KOPT-K1 (cell line): ENCODE measurements at regions not wholly inside any gene's neighbourhood (a gene's known extent, or its start where the extent isn't known, plus 50 kb on each side); places are given as distances from the start of the nearest gene placed in this dataset.

Experiments used
- H3K27ac ChIP-seq: fragments of 200-600 bp; sonication (generic); 2 replicates; pipeline ENCODE4 v1.5.1; 2016; ENCODE audit warnings: antibody characterized with exemption, mild to moderate bottlenecking, low read depth, low read length; ENCODE audit not compliant: poor library complexity, severe bottlenecking
- H3K36me3 ChIP-seq: fragments of 200-600 bp; sonication (generic); 2 replicates; pipeline ENCODE4 v1.5.1; 2017; ENCODE audit warnings: antibody characterized with exemption, mild to moderate bottlenecking, low read length, moderate library complexity; ENCODE audit not compliant: insufficient read depth
- H3K9me3 ChIP-seq: fragments of 200-600 bp; sonication (generic); 2 replicates; pipeline ENCODE4 v1.5.1; 2017; ENCODE audit warnings: antibody characterized with exemption, low read length, mild to moderate bottlenecking; ENCODE audit not compliant: insufficient read depth, poor library complexity, severe bottlenecking

DNA sequence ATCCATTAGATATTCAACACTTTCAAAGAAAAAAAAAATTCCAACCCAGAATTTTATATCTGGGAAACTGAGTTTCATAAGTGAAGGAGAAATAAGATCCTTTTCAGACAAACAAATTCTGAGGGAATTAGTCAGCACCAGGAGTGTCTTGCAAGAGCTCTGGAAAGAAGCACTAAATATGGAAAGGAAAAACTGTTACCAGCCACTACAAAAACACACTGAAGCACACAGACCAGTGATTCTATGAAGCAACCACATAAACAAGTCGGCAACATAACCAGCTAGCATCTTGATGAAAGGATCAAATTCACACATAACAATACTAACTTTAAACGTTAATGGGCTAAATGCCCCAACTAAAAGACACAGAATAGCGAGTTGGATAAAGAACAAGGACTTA is 368.4 kb upstream of the MIR17HG start:
- Histone ChIP-seq H3K27ac (no peak overlapping the region), H3K36me3 (no peaks in the 10 kb centered on the region), H3K9me3 (no peaks in the 10 kb centered on the region)

DNA sequence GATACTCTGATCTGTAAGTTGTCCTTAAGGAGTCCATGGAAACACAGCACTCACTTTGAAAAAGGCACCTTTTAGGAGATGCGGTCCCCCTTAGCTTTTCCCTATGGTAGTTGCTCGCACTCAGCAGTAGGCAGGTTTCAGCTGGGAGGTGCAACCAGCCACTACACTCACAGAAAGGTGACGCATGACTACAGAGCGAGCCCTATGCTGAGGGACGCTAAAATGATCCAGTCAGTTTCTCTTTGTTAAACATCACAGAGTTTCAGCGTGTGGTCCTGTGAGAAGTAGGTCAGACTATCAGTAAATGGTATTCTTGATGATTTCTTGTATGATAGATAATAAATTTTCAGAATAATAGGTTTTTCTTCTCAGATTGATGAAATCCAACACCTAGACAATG is 362.7 kb upstream of the MIR17HG start:
- H3K27ac ChIP-seq, result no peak overlapping the region
- H3K36me3 ChIP-seq, result no peaks in the 10 kb centered on the region
- no peaks in the 10 kb centered on the region for H3K9me3 ChIP-seq

DNA sequence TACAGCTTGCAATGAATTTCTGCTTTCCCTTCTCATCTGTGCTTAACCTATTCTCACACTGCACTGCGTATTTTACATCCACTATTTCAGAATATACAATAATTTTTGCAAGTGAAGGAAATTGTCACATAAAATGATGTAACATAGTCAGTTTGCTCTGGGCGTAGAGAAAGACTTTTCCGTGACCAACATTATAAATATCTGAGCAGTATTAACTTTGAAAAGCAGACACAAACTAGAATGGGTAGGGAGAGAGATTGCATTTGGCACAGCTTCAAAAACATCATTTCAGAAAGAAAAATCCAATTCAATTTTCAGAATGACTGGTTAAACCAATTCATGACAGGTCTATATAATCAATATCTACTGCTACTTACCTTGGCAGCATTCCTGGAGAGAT is 352.5 kb upstream of the MIR17HG start:
- Histone ChIP-seq H3K27ac (no peak overlapping the region), H3K36me3 (no peaks in the 10 kb centered on the region), H3K9me3 (no peaks in the 10 kb centered on the region)

GRCh38 chr13:90995614-90996013 is 351.9 kb upstream of the MIR17HG start:
- no peaks in the 10 kb centered on the region for H3K9me3 ChIP-seq
- no peaks in the 10 kb centered on the region for H3K36me3 ChIP-seq
- H3K27ac ChIP-seq, result no peak overlapping the region

- H3K36me3 ChIP-seq, result no peaks in the 10 kb centered on the region
- no peak overlapping the region for H3K27ac ChIP-seq
- no peaks in the 10 kb centered on the region for H3K9me3 ChIP-seq
Observed at GRCh38 chr13:90997951-90998350, 349.5 kb upstream of the MIR17HG start.

DNA sequence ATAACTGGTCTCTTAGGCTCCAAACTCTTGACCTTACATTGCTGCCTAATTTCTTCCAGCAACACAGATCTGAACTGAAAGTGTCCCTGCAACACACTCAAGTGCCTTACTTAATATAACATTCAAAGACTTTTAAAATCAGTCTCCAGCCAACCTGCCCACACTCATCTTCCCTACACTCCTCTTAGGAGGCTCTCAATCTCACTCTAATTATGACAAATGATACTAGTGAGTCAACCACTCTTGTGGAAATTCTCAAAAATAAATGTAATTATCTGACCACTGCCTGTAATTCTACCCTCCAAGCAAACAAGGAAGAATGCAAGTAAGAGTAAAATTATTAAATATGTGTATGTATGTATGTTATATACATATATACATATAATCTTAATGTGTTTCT is 348.1 kb upstream of the MIR17HG start:
- H3K9me3 ChIP-seq, result no peaks in the 10 kb centered on the region
- H3K36me3 ChIP-seq, result no peaks in the 10 kb centered on the region
- no peak overlapping the region for H3K27ac ChIP-seq

DNA sequence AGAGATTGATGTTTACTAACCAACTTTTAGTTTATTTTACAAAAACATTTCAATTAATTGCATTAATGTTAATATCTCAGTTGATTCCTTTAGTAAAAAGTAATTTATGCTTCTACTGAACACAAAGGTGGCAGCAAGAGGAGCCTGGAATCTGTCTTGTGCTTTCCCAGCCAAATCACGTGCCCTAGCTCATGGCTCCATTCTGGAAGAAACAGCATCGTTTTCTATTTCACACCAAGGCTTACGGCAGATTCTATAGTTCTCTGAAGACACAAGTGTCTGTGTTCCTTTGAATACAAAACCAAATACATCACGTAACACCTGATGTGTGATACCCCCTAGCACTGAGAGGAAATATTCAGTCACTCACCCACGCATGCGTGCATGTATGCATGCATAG is 346.1 kb upstream of the MIR17HG start:
- Histone ChIP-seq H3K27ac (no peak overlapping the region), H3K9me3 (no peaks in the 10 kb centered on the region), H3K36me3 (no peaks in the 10 kb centered on the region)

GRCh38 chr13:91014696-91015095 is 332.8 kb upstream of the MIR17HG start:
- H3K36me3 ChIP-seq, result no peaks in the 10 kb centered on the region
- no peak overlapping the region for H3K27ac ChIP-seq
- no peaks in the 10 kb centered on the region for H3K9me3 ChIP-seq

- H3K36me3 ChIP-seq, result no peaks in the 10 kb centered on the region
- H3K27ac ChIP-seq, result no peak overlapping the region
- H3K9me3 ChIP-seq, result no peaks in the 10 kb centered on the region
Observed at GRCh38 chr13:91017031-91017668, 330.3 kb upstream of the MIR17HG start.

DNA sequence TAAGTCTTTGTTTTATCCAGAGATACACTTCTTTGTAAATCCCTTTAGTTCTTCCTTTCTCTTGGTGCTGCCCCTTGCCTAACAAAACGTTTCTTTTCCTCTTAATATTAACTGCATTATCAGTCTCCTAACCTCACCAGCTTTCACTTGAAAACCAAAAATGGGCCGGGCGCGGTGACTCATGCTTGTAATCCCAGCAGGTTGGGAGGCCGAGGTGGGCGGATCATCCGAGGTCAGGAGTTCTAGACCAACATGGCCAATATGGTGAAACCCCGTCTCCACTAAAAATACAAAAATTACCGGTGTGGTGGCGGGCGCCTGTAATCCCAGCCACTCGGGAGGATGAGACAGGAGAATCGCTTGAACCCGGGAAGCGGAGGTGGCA is 329.8 kb upstream of the MIR17HG start:
- no peaks in the 10 kb centered on the region for H3K9me3 ChIP-seq
- no peaks in the 10 kb centered on the region for H3K36me3 ChIP-seq
- H3K27ac ChIP-seq, result no peak overlapping the region

DNA sequence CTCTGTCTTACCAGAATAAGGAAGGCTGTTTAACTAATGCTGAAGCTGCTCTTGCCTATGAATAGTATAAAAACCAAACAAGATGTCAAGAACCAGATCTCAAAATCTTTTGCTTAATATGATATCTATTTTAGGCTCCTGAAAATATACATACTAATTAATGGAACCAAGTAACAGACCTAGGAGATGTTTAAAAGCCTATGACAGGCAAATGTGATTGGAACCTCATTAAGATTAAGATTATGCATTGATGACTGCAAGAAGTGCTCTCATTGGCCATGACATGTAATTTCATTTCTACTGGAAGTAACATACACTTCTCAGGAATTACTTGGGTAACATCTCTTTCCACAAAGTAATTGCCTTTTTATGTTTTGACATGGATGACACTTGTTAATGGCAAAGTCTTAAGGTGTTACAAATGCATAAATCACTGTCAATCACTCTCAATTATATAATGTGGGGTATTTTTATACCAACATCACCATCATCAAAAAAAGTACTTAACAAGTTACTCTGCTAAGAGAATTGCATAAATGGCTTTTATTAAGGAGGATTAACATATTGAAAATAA is 326.9 kb upstream of the MIR17HG start:
- H3K36me3 ChIP-seq, result no peaks in the 10 kb centered on the region
- no peaks in the 10 kb centered on the region for H3K9me3 ChIP-seq
- no peak overlapping the region for H3K27ac ChIP-seq

GRCh38 chr13:91024157-91024792 is 323.2 kb upstream of the MIR17HG start:
- no peak overlapping the region for H3K27ac ChIP-seq
- H3K9me3 ChIP-seq, result no peaks in the 10 kb centered on the region
- no peaks in the 10 kb centered on the region for H3K36me3 ChIP-seq

GRCh38 chr13:91025442-91025841 is 322.0 kb upstream of the MIR17HG start:
- H3K27ac ChIP-seq, result no peak overlapping the region
- no peaks in the 10 kb centered on the region for H3K9me3 ChIP-seq
- no peaks in the 10 kb centered on the region for H3K36me3 ChIP-seq

DNA sequence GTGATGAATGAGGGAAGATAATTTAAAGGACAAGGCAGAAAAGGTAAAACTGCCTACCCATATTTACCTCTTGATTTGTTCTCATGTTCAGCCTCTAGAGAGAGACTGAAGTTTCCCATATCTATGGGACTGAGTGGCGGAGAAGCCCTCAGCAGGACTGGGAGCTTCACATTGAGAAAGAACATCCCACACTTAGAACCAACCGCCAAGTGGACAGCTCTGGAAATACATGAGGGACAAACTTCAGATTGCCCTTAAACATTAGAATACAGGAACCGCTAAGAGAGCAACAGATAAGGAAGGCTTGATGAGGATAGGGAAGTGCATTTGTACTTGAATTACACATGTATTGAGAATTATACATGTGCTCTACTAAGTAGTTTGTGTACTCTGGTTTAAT is 316.0 kb upstream of the MIR17HG start:
- Histone ChIP-seq H3K36me3 (no peaks in the 10 kb centered on the region), H3K9me3 (no peaks in the 10 kb centered on the region), H3K27ac (no peak overlapping the region)

- H3K9me3 ChIP-seq, result no peaks in the 10 kb centered on the region
- H3K36me3 ChIP-seq, result no peaks in the 10 kb centered on the region
- H3K27ac ChIP-seq, result no peak overlapping the region
Observed at GRCh38 chr13:91032104-91032503, 315.4 kb upstream of the MIR17HG start.

DNA sequence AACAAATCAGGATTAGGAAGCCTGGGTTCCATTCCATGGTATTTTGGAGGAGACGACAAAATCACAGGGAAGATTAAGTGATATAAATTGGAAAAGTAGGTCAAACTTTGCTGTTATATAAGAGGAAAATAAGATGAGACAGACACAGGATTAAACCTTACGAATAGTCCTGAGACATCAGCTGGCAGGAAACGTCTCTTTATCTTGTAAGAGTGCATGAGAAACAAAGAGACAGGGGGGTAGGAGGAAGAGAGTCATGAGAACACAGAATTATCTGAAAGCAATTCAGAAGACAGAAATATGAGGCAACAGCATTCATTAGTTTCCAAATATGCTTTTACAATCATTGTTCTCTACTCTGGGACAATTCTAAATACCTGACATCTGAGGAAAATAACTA is 310.6 kb upstream of the MIR17HG start:
- Histone ChIP-seq H3K36me3 (no peaks in the 10 kb centered on the region), H3K9me3 (no peaks in the 10 kb centered on the region), H3K27ac (no peak overlapping the region)
